ENCODE measurements at regions not wholly inside any gene's neighbourhood (a gene's known extent, or its start where the extent isn't known, plus 50 kb on each side); places are given as distances from the start of the nearest gene placed in this dataset.

DNA sequence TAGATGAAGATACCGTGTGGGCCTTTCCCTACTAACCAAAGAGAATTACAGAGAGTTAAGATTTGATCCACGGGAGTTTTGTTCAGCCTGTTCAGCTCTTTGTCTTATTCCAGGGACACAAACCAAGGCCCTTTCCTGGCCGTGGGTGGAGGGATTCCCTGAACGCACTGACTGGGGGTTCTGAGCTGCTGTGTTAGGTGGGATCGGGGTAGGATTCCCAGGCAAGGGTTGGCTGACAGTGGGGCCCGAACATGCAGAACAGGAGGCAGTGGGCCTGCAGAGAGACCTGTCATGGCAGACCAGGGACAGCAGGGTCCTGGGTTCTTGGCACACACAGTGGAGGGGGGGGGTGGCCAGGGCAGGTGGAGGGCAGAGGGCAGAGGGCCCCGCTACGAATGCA, 89.5 kb upstream of the MKI67 start:
- no peak overlapping the region for H3K4me3 ChIP-seq (ENCODE audit: low read depth in 1 of 3, low read length in 3 of 3)
- TF ChIP-seq ZBTB33 (IDR thresholded peaks at IDR 0.05) (no peak), SP1 (IDR thresholded peaks at IDR 0.05) (no peak), RAD21 (IDR thresholded peaks at IDR 0.05) (no peak), FOXA2 (IDR thresholded peaks at IDR 0.05) (no peak), CTCF (IDR thresholded peaks at IDR 0.05; ENCODE audit: low read depth, low read length, missing input control) (no peak), HNF4A (conservative IDR thresholded peaks at IDR 0.05) (no peak), RXRA (IDR thresholded peaks at IDR 0.05) (no peak), JUND (IDR thresholded peaks at IDR 0.05) (no peak), NR2F2 (IDR thresholded peaks at IDR 0.05) (no peak), FOXA1 (IDR thresholded peaks at IDR 0.05) (no peak), EGR1 (IDR thresholded peaks at IDR 0.05; ENCODE audit: low read depth in 2 of 2) (no peak), REST (IDR thresholded peaks at IDR 0.05) (no peak), HNF4G (IDR thresholded peaks at IDR 0.05) (no peak), TAF1 (conservative IDR thresholded peaks at IDR 0.05) (no peak), YY1 (IDR thresholded peaks at IDR 0.05) (no peak), GABPA (IDR thresholded peaks at IDR 0.05 in 1 of 2, conservative IDR thresholded peaks at IDR 0.05 in 1 of 2) (no peak)
- TF ChIP-seq, protein P1, sequence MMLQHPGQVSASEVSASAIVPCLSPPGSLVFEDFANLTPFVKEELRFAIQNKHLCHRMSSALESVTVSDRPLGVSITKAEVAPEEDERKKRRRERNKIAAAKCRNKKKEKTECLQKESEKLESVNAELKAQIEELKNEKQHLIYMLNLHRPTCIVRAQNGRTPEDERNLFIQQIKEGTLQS (IDR thresholded peaks at IDR 0.05) = no peak
- TF ChIP-seq, protein P2, sequence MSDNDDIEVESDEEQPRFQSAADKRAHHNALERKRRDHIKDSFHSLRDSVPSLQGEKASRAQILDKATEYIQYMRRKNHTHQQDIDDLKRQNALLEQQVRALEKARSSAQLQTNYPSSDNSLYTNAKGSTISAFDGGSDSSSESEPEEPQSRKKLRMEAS (IDR thresholded peaks at IDR 0.05) = no peak
- H3K27me3 ChIP-seq (ENCODE audit: control insufficient read depth in 4 of 4, insufficient read depth in 4 of 4, low read length in 3 of 4) = no peaks in the 10 kb centered on the region
- no peak overlapping the region for H3K27ac ChIP-seq (ENCODE audit: low read depth in 1 of 2, low read length in 2 of 2)
- H3K4me1 ChIP-seq (ENCODE audit: control insufficient read depth in 4 of 4, insufficient read depth in 4 of 4, low read length in 3 of 4) = peaks cover 0 to 6% (median under 1%) of the 10 kb centered on the region in 4 donors
- H3K9me3 ChIP-seq (ENCODE audit: control insufficient read depth in 4 of 4, low read length in 3 of 4) = no peaks in the 10 kb centered on the region
- WGBS = 86% methylated on average over 8 of the region's 8 CpGs
- H3K9ac ChIP-seq (ENCODE audit: low read depth in 1 of 2, low read length in 2 of 2) = no peak overlapping the region
- no peak for DNase-seq (ENCODE audit: low spot score)
- H3K36me3 ChIP-seq (ENCODE audit: control insufficient read depth in 4 of 4, insufficient read depth in 3 of 4, low read depth in 1 of 4, low read length in 3 of 4) = no peaks in the 10 kb centered on the region

All from liver (tissue), 8 donors.